ENCODE measurements at regions not wholly inside any gene's neighbourhood (a gene's known extent, or its start where the extent isn't known, plus 50 kb on each side); places are given as distances from the start of the nearest gene placed in this dataset.
"Not testable (repeated sequence)": the region's sequence is repeated elsewhere in the genome, so short reads cannot be mapped to it uniquely, and the experiment has no call there.

GRCh38 chr14:105995011-105995710, 468.8 kb downstream of the TMEM121 start:
- in situ Hi-C loops (cut with HindIII; ENCODE audit: low sequenced_read_pairs) = not testable (repeated sequence)

GRCh38 chr14:105998597-105998996, 472.2 kb downstream of the TMEM121 start:
- in situ Hi-C loops (cut with HindIII; ENCODE audit: low sequenced_read_pairs); DNase-seq (ENCODE audit: low spot score): not testable (repeated sequence)

More at GRCh38 chr14:105995011-105995710, 468.8 kb downstream of the TMEM121 start:
- not testable (repeated sequence) for DNase-seq (ENCODE audit: low spot score)

- peak; percentile 16 for DNase-seq (ENCODE audit: low spot score)
- in situ Hi-C loops (cut with HindIII; ENCODE audit: low sequenced_read_pairs) = no loop called here
These were observed 473.1 kb downstream of the TMEM121 start for GRCh38 chr14:105999361-106000028.

GRCh38 chr14:106000029-106000511, 473.7 kb downstream of the TMEM121 start:
- in situ Hi-C loops (cut with HindIII; ENCODE audit: low sequenced_read_pairs) = not testable (repeated sequence)

GRCh38 chr14:106001277-106001676, 474.9 kb downstream of the TMEM121 start:
- in situ Hi-C loops (cut with HindIII; ENCODE audit: low sequenced_read_pairs); DNase-seq (ENCODE audit: low spot score): not testable (repeated sequence)

More at GRCh38 chr14:106000029-106000511, 473.7 kb downstream of the TMEM121 start:
- not testable (repeated sequence) for DNase-seq (ENCODE audit: low spot score)

- DNase-seq (ENCODE audit: low spot score) = no peak
- in situ Hi-C loops (cut with HindIII; ENCODE audit: low sequenced_read_pairs) = no loop called here
These were observed 477.0 kb downstream of the TMEM121 start for GRCh38 chr14:106003351-106003750.

GRCh38 chr14:106004937-106005795, 478.8 kb downstream of the TMEM121 start:
- in situ Hi-C loops (cut with HindIII; ENCODE audit: low sequenced_read_pairs); DNase-seq (ENCODE audit: low spot score): not testable (repeated sequence)

GRCh38 chr14:106006043-106006442, 479.7 kb downstream of the TMEM121 start:
- in situ Hi-C loops (cut with HindIII; ENCODE audit: low sequenced_read_pairs); DNase-seq (ENCODE audit: low spot score): not testable (repeated sequence)

- in situ Hi-C loops (cut with HindIII; ENCODE audit: low sequenced_read_pairs); DNase-seq (ENCODE audit: low spot score): not testable (repeated sequence)
These were observed 480.3 kb downstream of the TMEM121 start for GRCh38 chr14:106006716-106007115.

GRCh38 chr14:106010783-106011182, 484.4 kb downstream of the TMEM121 start:
- DNase-seq (ENCODE audit: low spot score) = no peak
- in situ Hi-C loops (cut with HindIII; ENCODE audit: low sequenced_read_pairs) = no loop called here

- DNase-seq (ENCODE audit: low spot score); in situ Hi-C loops (cut with HindIII; ENCODE audit: low sequenced_read_pairs): not testable (repeated sequence)
These were observed 485.4 kb downstream of the TMEM121 start for GRCh38 chr14:106011631-106012360.

- DNase-seq (ENCODE audit: low spot score); in situ Hi-C loops (cut with HindIII; ENCODE audit: low sequenced_read_pairs): not testable (repeated sequence)
These were observed 486.0 kb downstream of the TMEM121 start for GRCh38 chr14:106012361-106012725.

GRCh38 chr14:106013879-106014376, 487.5 kb downstream of the TMEM121 start:
- in situ Hi-C loops (cut with HindIII; ENCODE audit: low sequenced_read_pairs) = no loop called here
- DNase-seq (ENCODE audit: low spot score) = no peak

- in situ Hi-C loops (cut with HindIII; ENCODE audit: low sequenced_read_pairs); DNase-seq (ENCODE audit: low spot score): not testable (repeated sequence)
These were observed 491.6 kb downstream of the TMEM121 start for GRCh38 chr14:106017952-106018351.

- no peak for DNase-seq (ENCODE audit: low spot score)
- in situ Hi-C loops (cut with HindIII; ENCODE audit: low sequenced_read_pairs) = no loop called here
These were observed 495.4 kb downstream of the TMEM121 start for GRCh38 chr14:106021832-106022231.

GRCh38 chr14:106022648-106023047, 496.3 kb downstream of the TMEM121 start:
- DNase-seq (ENCODE audit: low spot score); in situ Hi-C loops (cut with HindIII; ENCODE audit: low sequenced_read_pairs): not testable (repeated sequence)

GRCh38 chr14:106023411-106023810, 497.0 kb downstream of the TMEM121 start:
- DNase-seq (ENCODE audit: low spot score) = no peak
- in situ Hi-C loops (cut with HindIII; ENCODE audit: low sequenced_read_pairs) = no loop called here

GRCh38 chr14:106024983-106025604, 498.7 kb downstream of the TMEM121 start:
- no peak for DNase-seq (ENCODE audit: low spot score)
- in situ Hi-C loops (cut with HindIII; ENCODE audit: low sequenced_read_pairs) = no loop called here
